ENCODE measurements at regions not wholly inside any gene's neighbourhood (a gene's known extent, or its start where the extent isn't known, plus 50 kb on each side); places are given as distances from the start of the nearest gene placed in this dataset.
A peak's percentile ranks its signal among the peaks of the same experiment; 100 is the strongest.

- H3F3A ChIP-seq (ENCODE audit: low read length, unreplicated experiment): no peaks in the 10 kb centered on the region
- ChIA-PET CTCF (no interaction called here), POLR2A (ENCODE audit: unreplicated experiment) (no interaction called here)
- peak overlapping the region; percentile 55 for H3K4me3 ChIP-seq (ENCODE audit: low read length)
- H4K20me1 ChIP-seq (ENCODE audit: low read length): no peaks in the 10 kb centered on the region
- no peaks in the 10 kb centered on the region for H3K9me2 ChIP-seq (replicated peaks; ENCODE audit: low read length)
- BruUV-seq (replicated peaks): no TSS peak
- peaks cover 47% of the 10 kb centered on the region for H3K27me3 ChIP-seq (ENCODE audit: low read length)
- H3K9me3 ChIP-seq (ENCODE audit: low read length): no peaks in the 10 kb centered on the region
- H2AFZ ChIP-seq (ENCODE audit: low read length): 0 out of 2 replicates have a peak overlapping the region, but pooled peaks have one; percentile 48
- H3K27ac ChIP-seq (ENCODE audit: low read length): no peak overlapping the region
- DNase-seq: no peak
- TF ChIP-seq, protein P1, sequence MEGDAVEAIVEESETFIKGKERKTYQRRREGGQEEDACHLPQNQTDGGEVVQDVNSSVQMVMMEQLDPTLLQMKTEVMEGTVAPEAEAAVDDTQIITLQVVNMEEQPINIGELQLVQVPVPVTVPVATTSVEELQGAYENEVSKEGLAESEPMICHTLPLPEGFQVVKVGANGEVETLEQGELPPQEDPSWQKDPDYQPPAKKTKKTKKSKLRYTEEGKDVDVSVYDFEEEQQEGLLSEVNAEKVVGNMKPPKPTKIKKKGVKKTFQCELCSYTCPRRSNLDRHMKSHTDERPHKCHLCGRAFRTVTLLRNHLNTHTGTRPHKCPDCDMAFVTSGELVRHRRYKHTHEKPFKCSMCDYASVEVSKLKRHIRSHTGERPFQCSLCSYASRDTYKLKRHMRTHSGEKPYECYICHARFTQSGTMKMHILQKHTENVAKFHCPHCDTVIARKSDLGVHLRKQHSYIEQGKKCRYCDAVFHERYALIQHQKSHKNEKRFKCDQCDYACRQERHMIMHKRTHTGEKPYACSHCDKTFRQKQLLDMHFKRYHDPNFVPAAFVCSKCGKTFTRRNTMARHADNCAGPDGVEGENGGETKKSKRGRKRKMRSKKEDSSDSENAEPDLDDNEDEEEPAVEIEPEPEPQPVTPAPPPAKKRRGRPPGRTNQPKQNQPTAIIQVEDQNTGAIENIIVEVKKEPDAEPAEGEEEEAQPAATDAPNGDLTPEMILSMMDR (conservative IDR thresholded peaks at IDR 0.05; ENCODE audit: low read depth, low read length): no peak
- no peak for TF ChIP-seq EZH2 (IDR thresholded peaks at IDR 0.05; ENCODE audit: low read length, unreplicated experiment)
- no peak for TF ChIP-seq EZH2phosphoT487 (IDR thresholded peaks at IDR 0.05; ENCODE audit: borderline replicate concordance, low read length)
- H3K36me3 ChIP-seq (ENCODE audit: low read depth, low read length): no peaks in the 10 kb centered on the region
- H3K79me2 ChIP-seq (ENCODE audit: low read length): no peaks in the 10 kb centered on the region
- no peaks in the 10 kb centered on the region for H3K4me1 ChIP-seq (ENCODE audit: insufficient read depth, low read length)
- peak overlapping the region; percentile 77 for H3K4me2 ChIP-seq (ENCODE audit: low read length)
- intact Hi-C loops (cut with micrococcal nuclease): no loop called here
- ATAC-seq: no peak
- H3K9ac ChIP-seq (ENCODE audit: low read length): no peak overlapping the region
Measured at GRCh38 chr1:88462096-88462487, 222.0 kb upstream of the PKN2 start.

GRCh38 chr1:88462488-88463261 is 221.4 kb upstream of the PKN2 start:
- no peak overlapping the region for H3K9ac ChIP-seq (ENCODE audit: low read length)
- H3K27me3 ChIP-seq (ENCODE audit: low read length): peaks cover 47% of the 10 kb centered on the region
- H3K9me2 ChIP-seq (replicated peaks; ENCODE audit: low read length): no peaks in the 10 kb centered on the region
- peak overlapping the region; percentile 55 for H2AFZ ChIP-seq (ENCODE audit: low read length)
- H3F3A ChIP-seq (ENCODE audit: low read length, unreplicated experiment): no peaks in the 10 kb centered on the region
- H3K4me1 ChIP-seq (ENCODE audit: insufficient read depth, low read length): no peaks in the 10 kb centered on the region
- H3K4me3 ChIP-seq (ENCODE audit: low read length): peak overlapping the region; percentile 55
- TF ChIP-seq EZH2phosphoT487 (IDR thresholded peaks at IDR 0.05; ENCODE audit: borderline replicate concordance, low read length) (no peak), EZH2 (IDR thresholded peaks at IDR 0.05; ENCODE audit: low read length, unreplicated experiment) (no peak)
- H3K79me2 ChIP-seq (ENCODE audit: low read length): no peaks in the 10 kb centered on the region
- ATAC-seq (peak; percentile 79), DNase-seq (peak; percentile 17)
- no TSS peak for BruUV-seq (replicated peaks)
- no peak overlapping the region for H3K27ac ChIP-seq (ENCODE audit: low read length)
- ChIA-PET POLR2A (ENCODE audit: unreplicated experiment) (no interaction called here), CTCF (no interaction called here)
- no peaks in the 10 kb centered on the region for H3K36me3 ChIP-seq (ENCODE audit: low read depth, low read length)
- intact Hi-C loops (cut with micrococcal nuclease): no loop called here
- H4K20me1 ChIP-seq (ENCODE audit: low read length): no peaks in the 10 kb centered on the region
- no peaks in the 10 kb centered on the region for H3K9me3 ChIP-seq (ENCODE audit: low read length)
- H3K4me2 ChIP-seq (ENCODE audit: low read length): peak overlapping the region; percentile 79

GRCh38 chr1:88463401-88463985 is 220.6 kb upstream of the PKN2 start:
- ATAC-seq: no peak
- BruUV-seq (replicated peaks): no TSS peak
- TF ChIP-seq EZH2phosphoT487 (IDR thresholded peaks at IDR 0.05; ENCODE audit: borderline replicate concordance, low read length) (no peak), EZH2 (IDR thresholded peaks at IDR 0.05; ENCODE audit: low read length, unreplicated experiment) (no peak)
- TF ChIP-seq, protein P1 (conservative IDR thresholded peaks at IDR 0.05; ENCODE audit: low read depth, low read length): no peak

More at GRCh38 chr1:88463401-88463985, 220.6 kb upstream of the PKN2 start:
- intact Hi-C loops (cut with micrococcal nuclease): no loop called here
- no peak for DNase-seq
- Histone ChIP-seq H3K9me2 (replicated peaks; ENCODE audit: low read length) (no peaks in the 10 kb centered on the region), H3F3A (ENCODE audit: low read length, unreplicated experiment) (no peaks in the 10 kb centered on the region), H3K79me2 (ENCODE audit: low read length) (no peaks in the 10 kb centered on the region), H2AFZ (ENCODE audit: low read length) (no peak overlapping the region), H4K20me1 (ENCODE audit: low read length) (no peaks in the 10 kb centered on the region), H3K27ac (ENCODE audit: low read length) (no peak overlapping the region), H3K27me3 (ENCODE audit: low read length) (peaks cover 42% of the 10 kb centered on the region), H3K4me2 (ENCODE audit: low read length) (no peak overlapping the region), H3K9me3 (ENCODE audit: low read length) (no peaks in the 10 kb centered on the region), H3K4me3 (ENCODE audit: low read length) (no peak overlapping the region), H3K4me1 (ENCODE audit: insufficient read depth, low read length) (no peaks in the 10 kb centered on the region), H3K36me3 (ENCODE audit: low read depth, low read length) (no peaks in the 10 kb centered on the region), H3K9ac (ENCODE audit: low read length) (no peak overlapping the region)
- POLR2A ChIA-PET (ENCODE audit: unreplicated experiment): no interaction called here
- CTCF ChIA-PET: no interaction called here

All from PC-3 (cell line).